Activated CD8-positive, alpha-beta T cell treated with anti-CD3 and anti-CD28 coated beads for 36 hours (primary cell): ENCODE measurements at regions not wholly inside any gene's neighbourhood (a gene's known extent, or its start where the extent isn't known, plus 50 kb on each side); places are given as distances from the start of the nearest gene placed in this dataset.
"Not testable (repeated sequence)": the region's sequence is repeated elsewhere in the genome, so short reads cannot be mapped to it uniquely, and the experiment has no call there.

Source experiments
- ATAC-seq: fragments of 200-7000 bp; cut with Tn5 transposase; one replicate; pipeline ENCODE4 v1.10.0; 2021; ENCODE audit warnings: mild to moderate bottlenecking, moderate library complexity
- CTCF ChIA-PET: fragments of 350-600 bp; sonication (Branson Sonifier 250); formaldehyde crosslinking; loops from one replicate; lab custom pipeline; 2021; ENCODE audit warnings: antibody characterized with exemption; lab: Charles Lee
- POLR2A ChIA-PET: fragments of 350-600 bp; sonication (Branson Sonifier 250); formaldehyde crosslinking; loops from one replicate; lab custom pipeline; 2021; ENCODE audit warnings: antibody characterized with exemption; lab: Charles Lee
- DNase-seq: peaks from one replicate; pipeline ENCODE4 v3.0.0-alpha.2; 2020
- H3K27ac Mint-ChIP-seq: one replicate; pipeline ENCODE4 v1.8.0; 2021; ENCODE audit warnings: mild to moderate bottlenecking, mixed read lengths
- H3K27me3 Mint-ChIP-seq: one replicate; pipeline ENCODE4 v1.8.0; 2021; ENCODE audit warnings: mixed read lengths
- H3K36me3 Mint-ChIP-seq: one replicate; pipeline ENCODE4 v1.8.0; 2021; ENCODE audit warnings: low read depth, mixed read lengths
- H3K4me1 Mint-ChIP-seq: one replicate; pipeline ENCODE4 v1.8.0; 2021; ENCODE audit warnings: low read depth, mixed read lengths
- H3K4me3 Mint-ChIP-seq: one replicate; pipeline ENCODE4 v1.8.0; 2021; ENCODE audit warnings: mild to moderate bottlenecking, moderate library complexity, mixed read lengths
- H3K9me3 Mint-ChIP-seq: one replicate; pipeline ENCODE4 v1.8.0; 2021; ENCODE audit warnings: mixed read lengths
- intact Hi-C: fragments of 100-400 bp; cut with micrococcal nuclease; formaldehyde crosslinking; loops from one replicate; pipeline ENCODE4 v1.10.0; 2022
- TF ChIP-seq, protein P1 (sequence below): fragments of 200-600 bp; IDR thresholded peaks from one replicate; pipeline ENCODE4 v1.8.0; 2022; ENCODE audit warnings: antibody characterized with exemption, mild to moderate bottlenecking

DNA sequence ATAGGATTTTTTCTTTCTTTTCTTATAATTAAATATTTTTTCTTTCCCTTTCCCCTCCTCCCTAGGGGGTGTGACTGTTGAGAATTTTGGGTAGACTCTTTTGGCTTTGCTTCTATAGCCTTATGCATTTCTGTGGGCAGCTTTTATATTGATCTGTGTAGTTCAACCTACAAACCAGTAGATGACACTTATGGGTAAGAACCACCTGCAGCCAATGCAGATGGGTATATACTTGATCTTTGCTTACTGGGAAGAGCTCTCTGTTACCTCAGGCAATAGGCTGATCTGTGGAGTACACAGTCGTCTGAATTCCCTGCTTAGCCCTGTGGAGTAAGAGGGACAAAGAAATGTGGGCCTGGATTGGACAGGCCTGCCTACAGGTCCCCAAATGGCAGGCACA lies 102.7 kb upstream of the STARD4 start:
- no peak overlapping the region for H3K27ac Mint-ChIP-seq
- H3K4me3 Mint-ChIP-seq: no peak overlapping the region
- H3K9me3 Mint-ChIP-seq: no peaks in the 10 kb centered on the region

DNA sequence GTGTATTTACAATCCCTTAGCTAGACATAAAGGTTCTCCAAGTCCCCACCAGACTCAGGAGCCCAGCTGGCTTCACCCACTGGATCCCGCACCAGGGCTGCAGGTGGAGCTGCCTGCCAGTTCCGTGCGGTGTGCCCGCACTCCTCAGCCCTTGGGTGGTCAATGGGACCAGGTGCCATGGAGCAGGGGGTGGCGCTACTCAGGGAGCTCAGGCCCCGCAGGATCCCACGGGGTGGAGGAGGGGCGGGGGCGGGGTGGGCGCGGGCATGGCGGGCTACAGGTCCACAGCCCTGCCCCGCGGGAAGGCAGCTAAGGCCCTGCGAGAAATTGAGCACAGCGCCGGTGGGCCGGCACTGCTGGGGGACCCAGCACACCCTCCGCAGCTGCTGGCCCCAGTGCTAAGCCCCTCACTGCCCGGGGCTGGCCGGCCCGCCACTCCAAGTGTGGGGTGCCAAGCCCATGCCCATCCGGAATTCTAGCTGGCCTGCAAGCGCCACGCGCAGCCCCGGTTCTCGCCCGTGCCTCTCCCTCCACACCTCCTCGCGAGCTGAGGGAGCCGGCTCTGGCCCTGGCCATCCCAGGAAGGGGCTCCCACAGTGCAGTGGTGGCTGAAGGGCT lies 99.8 kb upstream of the STARD4 start:
- ATAC-seq, H3K27me3 Mint-ChIP-seq, DNase-seq, H3K4me3 Mint-ChIP-seq, intact Hi-C loops, H3K27ac Mint-ChIP-seq, CTCF ChIA-PET, H3K4me1 Mint-ChIP-seq, H3K36me3 Mint-ChIP-seq, H3K9me3 Mint-ChIP-seq, POLR2A ChIA-PET: not testable (repeated sequence)

More for the DNA sequence above, 102.7 kb upstream of the STARD4 start:
- ATAC-seq (no peak), DNase-seq (no peak)
- H3K27me3 Mint-ChIP-seq: peaks cover 9% of the 10 kb centered on the region
- intact Hi-C loops: no loop called here
- TF ChIP-seq, protein P1, sequence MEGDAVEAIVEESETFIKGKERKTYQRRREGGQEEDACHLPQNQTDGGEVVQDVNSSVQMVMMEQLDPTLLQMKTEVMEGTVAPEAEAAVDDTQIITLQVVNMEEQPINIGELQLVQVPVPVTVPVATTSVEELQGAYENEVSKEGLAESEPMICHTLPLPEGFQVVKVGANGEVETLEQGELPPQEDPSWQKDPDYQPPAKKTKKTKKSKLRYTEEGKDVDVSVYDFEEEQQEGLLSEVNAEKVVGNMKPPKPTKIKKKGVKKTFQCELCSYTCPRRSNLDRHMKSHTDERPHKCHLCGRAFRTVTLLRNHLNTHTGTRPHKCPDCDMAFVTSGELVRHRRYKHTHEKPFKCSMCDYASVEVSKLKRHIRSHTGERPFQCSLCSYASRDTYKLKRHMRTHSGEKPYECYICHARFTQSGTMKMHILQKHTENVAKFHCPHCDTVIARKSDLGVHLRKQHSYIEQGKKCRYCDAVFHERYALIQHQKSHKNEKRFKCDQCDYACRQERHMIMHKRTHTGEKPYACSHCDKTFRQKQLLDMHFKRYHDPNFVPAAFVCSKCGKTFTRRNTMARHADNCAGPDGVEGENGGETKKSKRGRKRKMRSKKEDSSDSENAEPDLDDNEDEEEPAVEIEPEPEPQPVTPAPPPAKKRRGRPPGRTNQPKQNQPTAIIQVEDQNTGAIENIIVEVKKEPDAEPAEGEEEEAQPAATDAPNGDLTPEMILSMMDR: no peak
- H3K4me1 Mint-ChIP-seq: no peaks in the 10 kb centered on the region
- H3K36me3 Mint-ChIP-seq: no peaks in the 10 kb centered on the region
- ChIA-PET CTCF (interaction anchor here (1.0 to 1.3 kb wide), 2 partner anchors 15 to 65 kb away, joined by 3 to 4 read pairs; no protein-coding TSS in a partner anchor), POLR2A (no interaction called here)

DNA sequence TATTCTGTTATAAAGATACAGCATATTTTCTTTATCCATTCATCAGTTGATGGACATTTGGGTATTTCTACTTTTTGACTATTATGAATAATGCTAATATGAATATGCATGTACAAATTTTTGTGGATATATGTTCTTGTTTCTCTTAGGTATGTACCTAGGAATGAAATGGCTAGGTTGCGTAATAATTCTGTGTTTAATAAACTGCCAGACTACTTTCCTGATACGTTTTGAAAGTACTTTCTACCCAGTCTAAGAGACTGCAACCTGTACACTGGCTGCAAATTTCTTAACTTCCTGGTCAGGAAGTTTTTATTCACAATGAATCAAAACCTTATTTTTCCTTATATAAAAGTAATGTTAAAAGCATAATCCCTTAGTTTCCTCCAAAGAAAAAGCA lies 93.9 kb upstream of the STARD4 start:
- Mint-ChIP-seq H3K4me3 (no peak overlapping the region), H3K27ac (no peak overlapping the region), H3K27me3 (no peaks in the 10 kb centered on the region), H3K9me3 (no peaks in the 10 kb centered on the region), H3K4me1 (no peaks in the 10 kb centered on the region), H3K36me3 (no peaks in the 10 kb centered on the region)
- DNase-seq (no peak), ATAC-seq (no peak)
- TF ChIP-seq, protein P1: no peak
- ChIA-PET CTCF (no interaction called here), POLR2A (no interaction called here)
- intact Hi-C loops: no loop called here

DNA sequence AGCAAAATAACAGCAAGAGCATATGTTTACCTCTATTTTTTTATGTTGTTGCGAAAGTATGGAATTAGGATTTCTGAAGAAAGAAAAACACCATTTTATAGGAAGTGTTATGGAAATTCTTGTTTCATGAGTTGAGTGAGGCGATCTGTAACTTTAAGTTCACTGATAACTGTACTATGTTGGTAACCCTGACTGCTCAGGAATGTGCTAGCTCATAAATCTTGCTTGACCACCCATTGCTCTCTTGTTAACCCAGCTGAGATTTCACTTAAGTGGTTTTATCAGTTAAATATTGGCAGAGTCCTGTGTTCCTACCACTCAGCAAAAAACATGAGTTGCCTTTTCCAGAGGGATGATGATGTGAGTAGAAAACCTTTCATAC lies 91.1 kb upstream of the STARD4 start:
- Mint-ChIP-seq H3K4me3 (no peak overlapping the region), H3K27me3 (no peaks in the 10 kb centered on the region), H3K4me1 (no peaks in the 10 kb centered on the region), H3K9me3 (no peaks in the 10 kb centered on the region), H3K27ac (no peak overlapping the region), H3K36me3 (no peaks in the 10 kb centered on the region)
- POLR2A ChIA-PET: no interaction called here
- TF ChIP-seq, protein P1: no peak
- DNase-seq: no peak
- CTCF ChIA-PET: no interaction called here
- no peak for ATAC-seq
- intact Hi-C loops: no loop called here

DNA sequence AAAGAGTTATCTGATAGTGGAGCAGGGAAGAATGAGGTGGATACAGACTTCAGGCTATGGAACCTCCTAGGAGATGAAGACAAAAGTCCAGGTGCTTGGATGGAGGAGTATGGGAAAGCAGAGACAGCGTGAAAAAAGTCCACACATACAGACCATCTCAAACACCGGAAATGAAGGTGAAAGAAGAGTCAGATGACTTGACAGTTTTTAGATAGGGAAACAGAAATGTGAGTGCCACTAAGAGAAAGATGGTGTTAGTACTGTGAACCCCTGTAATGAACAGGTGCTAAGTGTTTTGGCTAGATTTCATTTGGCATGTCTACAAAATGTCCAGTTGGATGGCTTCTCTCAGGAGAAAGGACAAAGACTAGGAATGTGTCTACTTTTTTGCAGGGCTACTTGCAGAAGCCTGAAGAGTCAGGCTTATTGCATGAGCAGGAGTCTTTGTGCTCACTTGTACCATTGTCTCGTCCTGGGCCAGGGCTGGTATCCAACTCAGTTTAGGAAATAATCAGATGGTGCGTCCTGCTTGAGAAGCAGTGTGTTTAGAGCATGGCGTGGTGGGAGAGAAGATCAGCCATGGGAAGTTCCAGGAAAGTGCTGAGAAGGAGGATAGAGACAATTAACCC lies 90.6 kb upstream of the STARD4 start:
- H3K4me3 Mint-ChIP-seq: no peak overlapping the region
- H3K36me3 Mint-ChIP-seq: no peaks in the 10 kb centered on the region
- POLR2A ChIA-PET: interaction anchor here (0.6 kb wide), 1 partner anchor 13 kb away, joined by 3 read pairs; no protein-coding TSS in a partner anchor
- DNase-seq (no peak), ATAC-seq (no peak)
- peak overlapping the region; percentile 16 for H3K27ac Mint-ChIP-seq
- CTCF ChIA-PET: no interaction called here
- TF ChIP-seq, protein P1: no peak
- H3K4me1 Mint-ChIP-seq: no peaks in the 10 kb centered on the region
- no peaks in the 10 kb centered on the region for H3K9me3 Mint-ChIP-seq
- H3K27me3 Mint-ChIP-seq: no peaks in the 10 kb centered on the region
- intact Hi-C loops: no loop called here
